CD8-positive, alpha-beta memory T cell (primary cell): ENCODE measurements at regions not wholly inside any gene's neighbourhood (a gene's known extent, or its start where the extent isn't known, plus 50 kb on each side); places are given as distances from the start of the nearest gene placed in this dataset.

Experiments
- CTCF ChIA-PET: fragments of 350-600 bp; sonication (Branson Sonifier 250); formaldehyde crosslinking; loops from one replicate; lab custom pipeline; 2021; ENCODE audit warnings: antibody characterized with exemption; lab: Charles Lee
- POLR2A ChIA-PET: fragments of 350-600 bp; sonication (Branson Sonifier 250); formaldehyde crosslinking; loops from one replicate; lab custom pipeline; 2021; ENCODE audit warnings: antibody characterized with exemption; lab: Charles Lee
- DNase-seq, 5 donors: peaks; one replicate each; pipeline versions ENCODE4 v3.0.0 to v3.0.0-alpha.2; 2020 to 2022; ENCODE audit warnings: mixed read lengths in 1 of 5
- H3K27ac ChIP-seq: one replicate; pipeline ENCODE4 v1.7.0; 2013; ENCODE audit warnings: low read depth, mild to moderate bottlenecking, low read length, moderate library complexity
- H3K27me3 ChIP-seq: 2 replicates; pipeline ENCODE4 v1.7.0; 2013; ENCODE audit warnings: low read length, mild to moderate bottlenecking; ENCODE audit not compliant: insufficient read depth, poor library complexity, severe bottlenecking
- H3K36me3 ChIP-seq: 2 replicates; pipeline ENCODE4 v1.7.0; 2013; ENCODE audit warnings: mild to moderate bottlenecking, low read length, moderate library complexity; ENCODE audit not compliant: insufficient read depth
- H3K4me1 ChIP-seq: 2 replicates; pipeline ENCODE4 v1.7.0; 2013; ENCODE audit warnings: mild to moderate bottlenecking, low read length, moderate library complexity; ENCODE audit not compliant: insufficient read depth
- H3K4me3 ChIP-seq: 2 replicates; pipeline ENCODE4 v1.7.0; 2013; ENCODE audit warnings: mild to moderate bottlenecking, low read length
- H3K9me3 ChIP-seq: 2 replicates; pipeline ENCODE4 v1.7.0; 2013; ENCODE audit warnings: mild to moderate bottlenecking, low read length
- H3K27ac Mint-ChIP-seq, 8 donors: one replicate each; pipeline ENCODE4 v1.8.0; 2020 to 2021; ENCODE audit warnings: mixed read lengths in 8 of 8, mild to moderate bottlenecking in 6 of 8, inconsistent platforms in 3 of 8, moderate library complexity in 3 of 8
- H3K27me3 Mint-ChIP-seq, 2 donors: one replicate each; pipeline ENCODE4 v1.8.0; 2020 to 2021; ENCODE audit warnings: mixed read lengths in 2 of 2, mild to moderate bottlenecking in 1 of 2, moderate library complexity in 1 of 2
- H3K36me3 Mint-ChIP-seq, 3 donors: one replicate each; pipeline ENCODE4 v1.8.0; 2020 to 2021; ENCODE audit warnings: mixed read lengths in 3 of 3, inconsistent platforms in 1 of 3, mild to moderate bottlenecking in 1 of 3
- H3K4me1 Mint-ChIP-seq, 3 donors: one replicate each; pipeline ENCODE4 v1.8.0; 2020 to 2021; ENCODE audit warnings: mixed read lengths in 3 of 3, inconsistent platforms in 1 of 3, mild to moderate bottlenecking in 1 of 3
- H3K4me3 Mint-ChIP-seq, 7 donors: one replicate each; pipeline ENCODE4 v1.8.0; 2020 to 2021; ENCODE audit warnings: mixed read lengths in 7 of 7, mild to moderate bottlenecking in 6 of 7, moderate library complexity in 4 of 7, inconsistent platforms in 2 of 7
- H3K9me3 Mint-ChIP-seq, 5 donors: one replicate each; pipeline ENCODE4 v1.8.0; 2020 to 2022; ENCODE audit warnings: mixed read lengths in 5 of 5, mild to moderate bottlenecking in 3 of 5, moderate library complexity in 2 of 5, inconsistent platforms in 1 of 5

DNA sequence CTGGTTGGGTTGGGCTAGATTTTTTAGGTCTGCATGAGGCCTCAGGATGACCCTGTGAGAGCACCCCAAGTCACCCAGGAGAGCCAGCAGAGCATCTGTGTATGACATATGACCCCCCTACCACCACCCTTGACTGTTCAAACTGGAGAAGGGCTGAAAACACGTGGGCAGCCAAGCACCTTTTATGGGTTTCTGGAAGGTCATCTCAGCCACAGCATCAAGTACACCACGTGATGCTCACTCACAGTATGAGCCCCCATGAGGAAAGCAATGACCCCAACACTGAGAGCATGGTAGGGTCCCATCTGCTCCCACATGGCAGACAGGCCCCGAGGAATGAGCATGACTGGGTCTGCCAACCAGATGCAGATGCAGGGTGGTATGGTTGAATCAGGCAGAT, 149.4 kb upstream of the GDF10 start:
- Mint-ChIP-seq H3K9me3 (peaks cover 6 to 13% (median 8%) of the 10 kb centered on the region in 5 donors), H3K4me1 (peaks cover 0 to 9% (median 6%) of the 10 kb centered on the region in 3 donors), H3K36me3 (no peaks in the 10 kb centered on the region), H3K4me3 (no peak overlapping the region), H3K27me3 (no peaks in the 10 kb centered on the region), H3K27ac (peak overlapping the region in 1 of 8 donors; percentile 2)
- H3K4me1 ChIP-seq = no peaks in the 10 kb centered on the region
- CTCF ChIA-PET = interaction anchor here (1.2 to 1.3 kb wide), 2 partner anchors 9 to 17 kb away, joined by 3 read pairs; no protein-coding TSS in a partner anchor
- DNase-seq = no peak
- H3K36me3 ChIP-seq = no peaks in the 10 kb centered on the region
- no peak overlapping the region for H3K4me3 ChIP-seq
- POLR2A ChIA-PET = no interaction called here
- no peaks in the 10 kb centered on the region for H3K27me3 ChIP-seq
- H3K27ac ChIP-seq = no peak overlapping the region
- H3K9me3 ChIP-seq = no peaks in the 10 kb centered on the region

DNA sequence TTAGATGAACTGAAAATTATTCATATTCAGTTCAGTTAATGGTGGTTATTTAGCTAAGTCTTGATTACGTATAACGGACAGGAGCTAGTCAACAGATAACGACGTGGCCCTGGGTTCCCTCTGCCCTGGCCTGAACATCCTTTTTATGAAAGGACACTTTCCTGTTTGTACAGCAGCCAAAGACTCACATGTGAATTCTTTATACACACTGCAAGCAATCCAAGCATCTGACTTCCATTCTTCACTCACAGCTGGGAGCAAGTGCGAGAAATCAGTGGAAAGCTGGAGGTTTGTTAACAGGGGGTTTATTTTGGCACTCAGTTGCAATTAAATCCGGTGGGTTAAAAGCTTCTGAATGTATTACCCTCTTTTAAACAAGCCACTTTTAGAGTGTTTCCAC, 148.1 kb upstream of the GDF10 start:
- peaks cover 10 to 16% (median 13%) of the 10 kb centered on the region in 5 donors for H3K9me3 Mint-ChIP-seq
- H3K9me3 ChIP-seq = no peaks in the 10 kb centered on the region
- H3K36me3 Mint-ChIP-seq = no peaks in the 10 kb centered on the region
- ChIA-PET POLR2A (no interaction called here), CTCF (interaction anchor here (1.2 to 1.3 kb wide), 2 partner anchors 16 to 21 kb away, joined by 3 read pairs; no protein-coding TSS in a partner anchor)
- H3K27ac ChIP-seq = no peak overlapping the region
- H3K27ac Mint-ChIP-seq = peak overlapping the region in 1 of 8 donors; percentile 34
- H3K4me1 ChIP-seq = no peaks in the 10 kb centered on the region
- H3K36me3 ChIP-seq = no peaks in the 10 kb centered on the region
- DNase-seq = no peak
- no peak overlapping the region for H3K4me3 Mint-ChIP-seq
- no peak overlapping the region for H3K4me3 ChIP-seq
- H3K4me1 Mint-ChIP-seq = peaks cover 0 to 9% (median 6%) of the 10 kb centered on the region in 3 donors
- peaks cover 0 to 3% of the 10 kb centered on the region in 2 donors for H3K27me3 Mint-ChIP-seq
- no peaks in the 10 kb centered on the region for H3K27me3 ChIP-seq

GRCh38 chr10:47152861-47153349, 147.1 kb upstream of the GDF10 start:
- H3K27ac Mint-ChIP-seq = no peak overlapping the region
- no peak overlapping the region for H3K27ac ChIP-seq
- ChIA-PET POLR2A (no interaction called here), CTCF (interaction anchor here (1.2 to 1.3 kb wide), 2 partner anchors 15 to 20 kb away, joined by 3 to 4 read pairs; no protein-coding TSS in a partner anchor)
- no peaks in the 10 kb centered on the region for H3K36me3 ChIP-seq
- no peak for DNase-seq
- H3K9me3 ChIP-seq = no peaks in the 10 kb centered on the region
- H3K4me3 Mint-ChIP-seq = peak overlapping the region in 1 of 7 donors; percentile 19
- H3K27me3 ChIP-seq = no peaks in the 10 kb centered on the region
- H3K9me3 Mint-ChIP-seq = peaks cover 10 to 16% (median 14%) of the 10 kb centered on the region in 5 donors
- H3K36me3 Mint-ChIP-seq = no peaks in the 10 kb centered on the region
- H3K4me1 Mint-ChIP-seq = peaks cover 0 to 9% (median 6%) of the 10 kb centered on the region in 3 donors
- H3K4me1 ChIP-seq = no peaks in the 10 kb centered on the region
- H3K4me3 ChIP-seq = no peak overlapping the region
- H3K27me3 Mint-ChIP-seq = peaks cover 0 to 3% of the 10 kb centered on the region in 2 donors

DNA sequence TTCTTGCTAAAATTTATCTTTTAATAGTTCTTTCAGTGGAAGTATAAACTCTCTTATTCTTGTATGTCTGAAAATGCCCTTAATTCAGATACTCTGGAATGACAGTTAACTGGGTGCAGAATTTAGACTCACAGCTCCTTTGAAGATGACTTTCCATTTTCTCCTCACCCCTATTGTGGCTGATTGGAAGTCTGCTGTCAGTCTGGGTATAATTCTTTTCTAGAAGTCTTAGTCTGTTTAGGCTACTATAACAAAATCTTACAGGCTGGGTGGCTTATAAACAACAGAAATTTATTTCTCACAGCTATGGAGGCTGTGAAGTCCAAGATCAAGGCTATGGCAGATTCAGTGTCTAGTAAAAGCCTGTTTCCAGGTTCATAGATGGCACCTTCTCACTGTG, 145.2 kb upstream of the GDF10 start:
- Mint-ChIP-seq H3K36me3 (no peaks in the 10 kb centered on the region), H3K4me3 (no peak overlapping the region), H3K9me3 (peaks cover 10 to 16% (median 13%) of the 10 kb centered on the region in 5 donors), H3K27ac (no peak overlapping the region), H3K4me1 (peaks cover 0 to 9% (median 6%) of the 10 kb centered on the region in 3 donors), H3K27me3 (peaks cover 3% of the 10 kb centered on the region in 2 donors)
- Histone ChIP-seq H3K27ac (no peak overlapping the region), H3K4me1 (no peaks in the 10 kb centered on the region), H3K9me3 (no peaks in the 10 kb centered on the region), H3K4me3 (no peak overlapping the region), H3K27me3 (no peaks in the 10 kb centered on the region), H3K36me3 (no peaks in the 10 kb centered on the region)
- DNase-seq = no peak
- CTCF ChIA-PET = no interaction called here
- POLR2A ChIA-PET = no interaction called here

DNA sequence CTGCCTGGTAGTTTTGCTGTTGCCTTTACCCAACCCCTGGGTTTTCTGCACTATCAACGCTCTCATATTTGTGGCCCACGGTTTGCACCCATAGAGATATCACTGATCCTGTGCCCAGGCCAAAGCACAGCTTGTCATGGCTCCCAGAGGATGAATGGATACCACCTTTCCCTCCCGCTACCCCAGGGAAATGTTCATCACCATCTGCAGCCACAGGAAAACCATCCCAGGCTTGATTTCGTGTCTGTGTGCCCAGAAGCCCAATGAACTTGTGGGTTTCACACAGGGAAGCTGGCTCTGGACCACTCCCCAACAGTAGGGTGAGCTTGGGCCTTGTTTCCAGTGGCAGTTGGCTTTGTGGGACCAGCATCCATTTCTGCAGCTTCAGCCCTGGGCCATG, 143.1 kb upstream of the GDF10 start:
- H3K9me3 Mint-ChIP-seq = peaks cover 10 to 16% (median 13%) of the 10 kb centered on the region in 5 donors
- Histone ChIP-seq H3K9me3 (no peaks in the 10 kb centered on the region), H3K27ac (no peak overlapping the region), H3K36me3 (no peaks in the 10 kb centered on the region), H3K4me3 (no peak overlapping the region), H3K4me1 (no peaks in the 10 kb centered on the region), H3K27me3 (no peaks in the 10 kb centered on the region)
- no peak overlapping the region for H3K4me3 Mint-ChIP-seq
- no peak overlapping the region for H3K27ac Mint-ChIP-seq
- POLR2A ChIA-PET = no interaction called here
- peaks cover 0 to 9% (median 6%) of the 10 kb centered on the region in 3 donors for H3K4me1 Mint-ChIP-seq
- CTCF ChIA-PET = no interaction called here
- H3K36me3 Mint-ChIP-seq = no peaks in the 10 kb centered on the region
- DNase-seq = no peak
- H3K27me3 Mint-ChIP-seq = peaks cover 3 to 4% of the 10 kb centered on the region in 2 donors

DNA sequence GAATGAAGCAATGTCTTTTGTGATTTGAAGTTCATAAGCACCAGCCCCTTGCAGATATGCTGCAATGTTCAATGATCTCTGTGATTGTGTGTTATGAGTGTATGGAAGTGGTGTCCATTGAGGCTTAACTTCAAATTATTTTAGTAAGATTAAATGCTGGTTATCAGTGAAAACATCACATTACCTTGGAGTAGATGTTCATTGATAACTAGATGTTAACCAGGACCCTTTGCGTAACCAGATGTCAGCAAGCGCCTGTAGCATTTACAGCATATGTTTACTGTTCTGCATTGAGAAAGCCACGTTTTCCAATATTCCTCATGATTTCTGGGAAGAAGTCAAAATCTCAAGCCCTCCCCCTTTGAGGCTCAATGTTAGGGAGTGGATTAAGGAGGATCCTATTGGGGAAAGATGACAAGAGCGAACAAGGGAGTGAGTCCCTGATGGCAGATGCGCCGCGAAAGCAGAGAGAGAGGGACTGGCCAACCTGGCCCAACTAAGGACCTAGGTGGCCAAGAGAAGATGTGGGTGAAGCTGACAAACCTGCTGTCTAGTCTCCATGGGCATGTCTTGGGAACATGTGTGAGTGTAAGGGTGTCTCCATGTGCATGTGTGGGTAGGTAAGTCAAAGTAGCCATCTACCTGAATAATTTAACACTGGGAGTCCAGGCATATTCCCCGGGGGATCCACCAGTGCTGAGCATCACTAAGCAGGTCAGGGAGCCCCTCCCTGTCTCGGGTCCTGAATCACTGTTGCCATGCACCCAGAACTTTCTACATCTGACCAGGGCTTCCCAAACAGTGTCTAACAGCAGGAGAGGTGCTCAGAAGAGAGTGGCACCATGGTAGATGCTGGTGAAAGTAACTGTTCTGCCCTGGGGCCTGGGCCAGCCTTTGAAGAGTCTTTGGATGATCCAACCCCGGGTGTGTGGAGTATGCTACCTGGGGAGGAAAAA, 141.6 kb upstream of the GDF10 start:
- peaks cover 9 to 16% (median 13%) of the 10 kb centered on the region in 5 donors for H3K9me3 Mint-ChIP-seq
- Histone ChIP-seq H3K27me3 (no peaks in the 10 kb centered on the region), H3K4me1 (no peaks in the 10 kb centered on the region), H3K9me3 (no peaks in the 10 kb centered on the region), H3K27ac (no peak overlapping the region), H3K4me3 (no peak overlapping the region), H3K36me3 (no peaks in the 10 kb centered on the region)
- peaks cover 3 to 4% of the 10 kb centered on the region in 2 donors for H3K27me3 Mint-ChIP-seq
- DNase-seq = no peak
- no peaks in the 10 kb centered on the region for H3K36me3 Mint-ChIP-seq
- CTCF ChIA-PET = no interaction called here
- POLR2A ChIA-PET = no interaction called here
- H3K27ac Mint-ChIP-seq = no peak overlapping the region
- peaks cover 0 to 2% (median 0%) of the 10 kb centered on the region in 3 donors for H3K4me1 Mint-ChIP-seq
- H3K4me3 Mint-ChIP-seq = no peak overlapping the region

GRCh38 chr10:47159361-47160260, 140.4 kb upstream of the GDF10 start:
- Mint-ChIP-seq H3K9me3 (peaks cover 8 to 15% (median 11%) of the 10 kb centered on the region in 5 donors), H3K36me3 (no peaks in the 10 kb centered on the region), H3K4me1 (peaks cover 0 to 4% (median under 1%) of the 10 kb centered on the region in 3 donors), H3K27me3 (peaks cover 4 to 6% of the 10 kb centered on the region in 2 donors), H3K27ac (no peak overlapping the region), H3K4me3 (no peak overlapping the region)
- POLR2A ChIA-PET = no interaction called here
- CTCF ChIA-PET = no interaction called here
- no peak for DNase-seq
- Histone ChIP-seq H3K4me3 (no peak overlapping the region), H3K27ac (no peak overlapping the region), H3K4me1 (peaks cover 5% of the 10 kb centered on the region), H3K9me3 (no peaks in the 10 kb centered on the region), H3K36me3 (no peaks in the 10 kb centered on the region), H3K27me3 (no peaks in the 10 kb centered on the region)
